ENCODE measurements at regions not wholly inside any gene's neighbourhood (a gene's known extent, or its start where the extent isn't known, plus 50 kb on each side); places are given as distances from the start of the nearest gene placed in this dataset.

DNA sequence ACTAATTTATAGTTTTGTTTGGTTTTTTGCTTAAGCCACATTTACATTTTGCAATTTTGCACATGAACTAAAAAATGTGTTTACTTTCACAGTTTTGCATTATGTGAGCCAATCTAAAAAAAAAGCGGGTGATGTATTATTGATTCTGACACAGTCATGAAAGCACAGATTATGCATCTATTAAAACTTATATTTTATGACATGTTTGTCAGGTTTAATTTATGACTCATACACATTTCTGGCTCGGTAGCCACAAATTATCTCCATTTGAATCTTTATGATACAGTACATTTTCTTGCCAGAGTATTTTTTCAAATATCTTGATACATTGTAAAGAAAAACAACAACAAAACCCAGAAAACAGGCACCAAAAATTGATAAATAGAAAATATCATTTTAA, 280.4 kb upstream of the GRIP1 start:
- TF ChIP-seq POLR2AphosphoS5 (IDR thresholded peaks at IDR 0.05; ENCODE audit: low read depth, low read length): no peak
- no peak for TF ChIP-seq SPI1 (IDR thresholded peaks at IDR 0.05; ENCODE audit: low read depth, low read length)
- no peak for TF ChIP-seq POU2F2 (IDR thresholded peaks at IDR 0.05; ENCODE audit: low read depth, low read length)
- no peak for TF ChIP-seq POLR2A (IDR thresholded peaks at IDR 0.05; ENCODE audit: low read depth, low read length)
- TF ChIP-seq TAF1 (IDR thresholded peaks at IDR 0.05; ENCODE audit: low read depth, low read length): no peak

All from GM12891 (cell line).